Uterus (tissue), 2 donors: ENCODE measurements at regions not wholly inside any gene's neighbourhood (a gene's known extent, or its start where the extent isn't known, plus 50 kb on each side); places are given as distances from the start of the nearest gene placed in this dataset.

ENCODE experiments used
- POLR2A ChIP-seq, 2 donors: fragments of 450-650 bp; IDR thresholded peaks; one replicate each; pipeline ENCODE4 v1.6.1; 2016; ENCODE audit warnings: antibody characterized with exemption in 2 of 2, mild to moderate bottlenecking in 1 of 2, moderate library complexity in 1 of 2
- TF ChIP-seq, protein P1 (sequence below), 4 experiments: fragments of 200-600 bp in 2 of 4; fragments of 450-650 bp in 2 of 4; sonication (generic) in 2 of 4; IDR thresholded peaks; one replicate each; pipeline ENCODE4 v1.5.1; 2016 to 2019; ENCODE audit warnings: antibody characterized with exemption in 4 of 4, mild to moderate bottlenecking in 2 of 4, moderate library complexity in 1 of 4

- TF ChIP-seq, protein P1, sequence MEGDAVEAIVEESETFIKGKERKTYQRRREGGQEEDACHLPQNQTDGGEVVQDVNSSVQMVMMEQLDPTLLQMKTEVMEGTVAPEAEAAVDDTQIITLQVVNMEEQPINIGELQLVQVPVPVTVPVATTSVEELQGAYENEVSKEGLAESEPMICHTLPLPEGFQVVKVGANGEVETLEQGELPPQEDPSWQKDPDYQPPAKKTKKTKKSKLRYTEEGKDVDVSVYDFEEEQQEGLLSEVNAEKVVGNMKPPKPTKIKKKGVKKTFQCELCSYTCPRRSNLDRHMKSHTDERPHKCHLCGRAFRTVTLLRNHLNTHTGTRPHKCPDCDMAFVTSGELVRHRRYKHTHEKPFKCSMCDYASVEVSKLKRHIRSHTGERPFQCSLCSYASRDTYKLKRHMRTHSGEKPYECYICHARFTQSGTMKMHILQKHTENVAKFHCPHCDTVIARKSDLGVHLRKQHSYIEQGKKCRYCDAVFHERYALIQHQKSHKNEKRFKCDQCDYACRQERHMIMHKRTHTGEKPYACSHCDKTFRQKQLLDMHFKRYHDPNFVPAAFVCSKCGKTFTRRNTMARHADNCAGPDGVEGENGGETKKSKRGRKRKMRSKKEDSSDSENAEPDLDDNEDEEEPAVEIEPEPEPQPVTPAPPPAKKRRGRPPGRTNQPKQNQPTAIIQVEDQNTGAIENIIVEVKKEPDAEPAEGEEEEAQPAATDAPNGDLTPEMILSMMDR (IDR thresholded peaks at IDR 0.05), result no peak
- TF ChIP-seq POLR2A (IDR thresholded peaks at IDR 0.05), result no peak
Measured at GRCh38 chr6:21826023-21826422, 232.5 kb downstream of the SOX4 start.
